ENCODE measurements at regions not wholly inside any gene's neighbourhood (a gene's known extent, or its start where the extent isn't known, plus 50 kb on each side); places are given as distances from the start of the nearest gene placed in this dataset.
"Not testable (repeated sequence)": the region's sequence is repeated elsewhere in the genome, so short reads cannot be mapped to it uniquely, and the experiment has no call there.

DNA sequence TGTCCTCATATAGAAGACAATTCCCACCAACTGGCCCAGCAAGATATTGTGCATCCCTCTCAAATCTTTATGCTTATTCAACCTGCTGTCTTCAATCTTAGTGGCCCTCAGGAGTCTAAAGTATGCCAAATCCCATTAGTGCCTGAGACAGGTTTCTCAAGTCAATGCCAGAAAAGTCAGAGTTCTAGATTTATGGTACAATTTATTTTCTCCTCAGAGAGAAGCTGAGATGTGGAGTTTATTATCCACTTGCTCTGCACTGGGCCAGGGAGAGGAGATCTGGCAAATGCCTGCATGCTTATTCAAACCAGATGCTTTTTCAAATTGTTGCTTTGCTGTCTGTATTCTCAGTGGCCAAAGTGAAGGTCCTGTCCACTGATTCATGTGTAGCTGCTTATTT, 825.2 kb downstream of the METTL4 start:
- no peak for FAIRE-seq

GRCh38 chr18:1751249-1751648, 820.1 kb downstream of the METTL4 start:
- FAIRE-seq, result no peak

DNA sequence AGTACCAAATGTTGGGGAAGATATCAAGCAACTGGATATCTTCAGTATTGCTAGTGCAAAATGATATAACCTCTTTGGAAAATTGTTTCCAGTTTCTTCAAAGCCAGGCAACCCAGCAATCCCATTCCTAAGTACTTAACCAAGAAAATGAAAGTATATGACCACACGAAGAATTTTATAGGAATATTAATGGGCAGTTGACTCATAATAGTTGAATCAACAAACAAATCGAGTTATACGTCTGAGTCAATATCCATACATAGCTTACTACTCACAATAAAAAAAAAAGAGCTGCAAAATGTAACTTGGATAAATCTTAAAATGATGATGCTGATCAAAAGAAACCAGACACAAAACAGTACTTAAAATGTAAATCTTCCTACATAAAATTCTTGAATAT, 810.4 kb downstream of the METTL4 start:
- no peak for FAIRE-seq

- FAIRE-seq, result no peak
These were observed 797.0 kb downstream of the METTL4 start for GRCh38 chr18:1774261-1774660.

GRCh38 chr18:1777843-1778242, 793.5 kb downstream of the METTL4 start:
- no peak for FAIRE-seq

DNA sequence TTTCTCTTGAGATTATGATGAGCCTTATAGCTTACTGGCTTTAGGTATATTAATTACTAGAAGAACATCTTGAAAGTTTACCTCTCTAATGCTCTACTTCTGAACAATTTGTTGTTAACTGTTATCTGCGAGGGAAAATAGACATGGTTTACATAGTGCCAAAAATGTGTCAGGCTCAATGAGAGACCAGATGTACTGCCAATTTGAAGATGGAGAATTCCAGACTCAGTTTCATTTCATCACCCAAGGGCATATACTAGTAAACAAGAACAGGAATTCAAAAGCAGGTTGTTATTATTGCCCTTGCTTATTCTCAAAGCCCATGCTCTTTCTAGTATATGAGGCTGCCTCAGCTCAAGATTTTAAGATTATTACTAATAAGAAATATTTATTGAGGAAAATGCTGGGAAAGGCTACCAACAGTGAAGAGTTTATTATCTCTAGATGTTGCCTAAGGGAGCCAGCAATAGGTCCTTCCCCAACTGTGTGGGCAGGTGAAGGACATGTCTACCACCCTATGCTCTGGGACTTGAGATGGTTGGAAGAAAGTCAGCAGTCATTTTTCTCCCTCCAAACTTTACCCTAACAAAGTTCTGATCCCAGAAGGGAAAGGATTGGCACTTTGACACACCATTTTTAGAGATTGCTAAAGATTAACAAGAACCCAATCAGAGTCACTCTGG, 792.7 kb downstream of the METTL4 start:
- FAIRE-seq, result no peak

GRCh38 chr18:1779587-1779986, 791.7 kb downstream of the METTL4 start:
- no peak for FAIRE-seq

DNA sequence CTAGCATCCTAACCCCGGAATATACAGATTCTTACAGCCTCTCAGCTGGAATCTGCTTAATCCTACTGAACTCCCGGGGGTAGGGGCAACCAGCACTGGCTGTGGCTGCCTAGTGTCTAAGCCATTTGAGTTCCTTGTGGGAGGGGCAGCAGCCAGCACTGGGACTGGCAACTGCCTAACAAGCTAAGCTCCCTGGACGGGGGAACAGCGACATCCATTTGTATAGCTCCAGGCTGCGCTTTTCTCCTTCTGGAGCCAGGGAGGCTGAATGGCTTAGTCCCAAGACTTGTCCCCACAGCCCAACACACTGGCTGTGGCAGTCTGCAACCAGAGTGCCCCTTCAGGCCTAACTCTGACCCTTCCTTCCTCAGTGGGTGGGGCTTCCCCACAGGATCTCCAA, 787.2 kb downstream of the METTL4 start:
- FAIRE-seq, result no peak

DNA sequence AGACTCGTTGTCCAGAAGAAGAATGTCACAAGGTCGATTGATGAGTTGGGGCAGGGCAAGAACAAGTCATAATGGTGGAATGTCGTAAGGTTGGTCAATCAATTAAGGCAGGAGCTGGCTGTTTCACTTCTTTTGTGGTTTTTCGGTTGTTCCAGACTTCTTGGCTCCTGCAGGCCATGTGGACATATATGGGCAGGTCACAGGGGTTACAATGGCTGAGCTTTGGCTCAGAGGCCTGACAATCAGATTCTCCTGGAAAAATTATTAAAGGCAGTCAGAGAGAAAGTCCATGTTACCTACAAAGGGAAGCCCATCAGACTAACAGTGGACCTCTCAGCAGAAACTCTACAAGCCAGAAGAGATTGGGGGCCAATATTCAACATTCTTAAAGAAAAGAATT, 785.3 kb downstream of the METTL4 start:
- not testable (repeated sequence) for FAIRE-seq

GRCh38 chr18:1796636-1797035, 774.7 kb downstream of the METTL4 start:
- FAIRE-seq, result no peak

DNA sequence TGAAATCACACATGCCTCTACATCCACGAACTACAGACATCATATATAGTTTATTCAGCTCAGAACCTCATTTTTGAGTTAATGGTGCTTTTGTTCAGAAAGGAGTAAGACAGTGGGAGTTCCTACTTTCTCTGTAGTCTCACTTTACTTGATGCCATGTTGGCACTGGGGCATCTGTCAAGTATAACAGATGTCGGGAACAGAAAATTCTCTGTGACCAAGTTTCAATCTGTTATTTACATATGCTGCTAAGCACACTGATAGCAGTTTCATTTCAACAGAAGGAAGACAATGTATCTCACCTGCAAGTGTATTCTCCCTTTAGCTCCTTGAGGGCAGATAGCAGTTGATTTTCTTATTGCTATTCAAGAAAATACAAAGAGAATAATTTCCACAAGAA, 774.1 kb downstream of the METTL4 start:
- no peak for FAIRE-seq

DNA sequence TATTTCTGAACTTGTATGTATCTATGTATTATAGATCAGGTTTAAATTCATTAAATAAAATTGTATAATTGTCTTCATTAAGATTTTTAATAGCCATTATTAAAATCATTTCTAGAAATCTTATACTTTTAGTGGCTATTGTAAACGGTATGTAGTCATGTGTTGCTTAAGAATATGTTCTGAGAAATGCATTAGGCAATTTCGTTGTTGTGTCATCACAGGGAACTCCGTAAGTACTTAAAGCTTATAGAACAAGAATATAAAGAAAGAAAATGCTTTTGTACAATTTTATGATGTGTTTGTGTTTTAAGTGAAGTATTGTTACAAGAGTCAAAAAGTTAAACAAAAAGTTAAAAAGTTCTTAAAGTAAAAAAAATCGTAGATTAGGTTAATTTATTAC, 765.8 kb downstream of the METTL4 start:
- FAIRE-seq, result peak; percentile 61

- no peak for FAIRE-seq
These were observed 764.3 kb downstream of the METTL4 start for GRCh38 chr18:1806884-1807615.

DNA sequence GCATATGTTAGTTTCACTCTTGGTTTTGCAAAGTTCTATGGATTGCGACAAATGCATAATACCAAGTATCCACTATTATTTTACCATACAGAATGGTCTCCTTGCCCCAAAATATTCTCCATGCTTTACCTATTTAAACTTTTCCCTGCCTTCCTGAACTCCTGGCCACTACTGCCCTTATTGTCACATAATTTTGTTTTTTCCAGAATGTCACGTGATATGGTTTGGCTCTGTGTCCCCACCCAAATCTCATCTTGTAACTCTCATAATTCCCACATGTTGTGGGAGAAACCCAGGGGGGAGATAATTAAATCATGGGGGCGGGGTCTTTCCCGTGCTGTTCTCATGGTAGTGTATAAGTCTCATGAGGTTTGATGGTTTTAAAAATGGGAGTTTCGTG, 760.0 kb downstream of the METTL4 start:
- no peak for FAIRE-seq

DNA sequence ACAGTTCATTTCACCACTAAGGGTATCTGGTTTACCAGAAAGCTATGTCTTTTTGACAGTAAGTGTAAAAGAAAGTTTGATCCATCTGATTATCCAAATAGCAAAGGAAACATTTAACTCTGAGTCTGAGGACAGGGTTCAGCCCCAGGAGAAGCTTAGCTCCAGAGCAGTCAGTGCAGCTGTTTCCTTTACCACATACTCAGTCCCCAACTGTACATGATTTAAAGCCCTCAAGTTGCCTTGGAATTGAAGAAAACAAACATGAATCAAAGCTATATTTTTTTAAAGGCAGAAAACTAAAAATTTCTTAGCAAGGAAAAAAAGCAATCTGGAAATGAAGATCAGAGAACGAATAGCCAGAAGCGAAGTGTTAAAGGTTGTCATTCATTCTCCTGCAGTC, 746.0 kb downstream of the METTL4 start:
- FAIRE-seq, result no peak

DNA sequence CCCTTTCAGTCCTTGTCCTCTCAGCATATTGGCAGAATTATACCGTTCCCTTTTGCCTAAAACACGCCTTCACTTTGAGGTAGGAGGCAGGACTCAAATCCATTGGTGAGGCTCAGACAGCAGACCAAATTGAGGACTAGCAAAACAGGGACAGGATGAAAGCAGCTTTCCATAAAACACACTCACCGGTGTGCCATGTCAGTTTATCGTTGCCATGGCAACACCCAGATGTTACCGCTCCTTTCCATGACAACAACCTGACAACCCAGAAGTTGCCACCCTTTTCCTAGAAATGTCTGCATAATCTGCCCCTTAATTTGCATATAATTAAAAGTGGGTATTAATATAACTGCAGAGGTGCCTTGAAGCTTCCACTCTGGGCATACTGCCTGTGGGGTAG, 730.4 kb downstream of the METTL4 start:
- FAIRE-seq, result no peak

- no peak for FAIRE-seq
These were observed 724.7 kb downstream of the METTL4 start for GRCh38 chr18:1846640-1847039.

- no peak for FAIRE-seq
These were observed 722.6 kb downstream of the METTL4 start for GRCh38 chr18:1848716-1849115.

GRCh38 chr18:1849386-1849785, 721.9 kb downstream of the METTL4 start:
- FAIRE-seq, result no peak

DNA sequence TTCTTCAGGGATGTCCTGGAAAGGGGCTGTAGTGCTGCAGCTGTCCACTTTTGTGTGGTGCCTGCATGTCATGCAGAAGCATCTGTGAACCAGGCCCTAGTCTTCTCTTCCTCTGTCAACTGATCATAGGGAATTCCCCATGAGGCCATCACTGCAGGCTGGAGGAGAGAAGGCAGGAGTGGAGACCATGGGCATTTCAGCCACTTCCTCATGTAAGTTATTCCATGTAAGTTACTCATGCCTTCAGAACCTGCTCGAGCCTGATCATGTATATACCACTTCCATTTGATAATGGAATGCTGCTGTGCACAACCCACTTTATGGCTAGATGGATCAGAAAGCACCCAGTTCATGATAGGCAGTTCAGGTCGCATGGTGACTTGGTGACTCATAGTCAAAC, 714.0 kb downstream of the METTL4 start:
- FAIRE-seq, result not testable (repeated sequence)

DNA sequence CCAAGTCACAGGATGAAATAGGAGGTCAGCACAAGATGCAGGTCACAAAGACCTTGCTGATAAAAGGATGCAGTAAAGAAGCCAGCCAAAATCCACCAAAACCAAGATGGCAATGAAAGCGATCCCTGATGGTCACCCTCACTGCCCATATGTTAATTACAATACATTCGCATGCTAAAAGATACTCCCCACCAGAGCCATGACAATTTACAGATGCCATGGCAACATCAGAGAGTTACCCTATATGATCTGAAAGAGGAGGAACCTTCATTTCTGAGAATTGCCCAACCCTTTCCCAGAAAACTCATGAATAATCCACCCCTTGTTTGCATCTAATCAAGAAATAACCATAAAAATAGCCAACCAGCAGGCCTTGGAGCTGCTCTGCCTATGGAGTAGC, 709.8 kb downstream of the METTL4 start:
- FAIRE-seq, result no peak

GRCh38 chr18:1865869-1866268, 705.4 kb downstream of the METTL4 start:
- FAIRE-seq, result no peak

DNA sequence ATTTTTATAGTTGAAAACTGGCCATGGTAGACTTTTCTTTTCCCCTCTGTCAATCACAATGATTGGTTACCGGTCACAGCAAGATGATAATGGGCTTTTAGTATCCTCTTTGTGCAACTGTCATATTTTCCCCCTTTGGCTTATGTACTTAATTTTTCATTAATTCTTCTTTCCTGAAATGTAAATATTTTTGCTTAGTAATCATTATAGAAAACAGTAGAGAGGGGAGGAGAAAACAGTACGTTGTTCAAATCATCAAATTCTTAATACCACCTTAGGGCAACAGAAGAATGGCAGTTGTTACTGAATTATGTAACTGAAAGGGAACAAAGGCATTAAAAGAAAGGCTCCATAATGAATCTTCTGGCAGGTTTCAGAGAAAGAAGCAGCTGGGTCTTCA, 699.0 kb downstream of the METTL4 start:
- FAIRE-seq, result no peak

DNA sequence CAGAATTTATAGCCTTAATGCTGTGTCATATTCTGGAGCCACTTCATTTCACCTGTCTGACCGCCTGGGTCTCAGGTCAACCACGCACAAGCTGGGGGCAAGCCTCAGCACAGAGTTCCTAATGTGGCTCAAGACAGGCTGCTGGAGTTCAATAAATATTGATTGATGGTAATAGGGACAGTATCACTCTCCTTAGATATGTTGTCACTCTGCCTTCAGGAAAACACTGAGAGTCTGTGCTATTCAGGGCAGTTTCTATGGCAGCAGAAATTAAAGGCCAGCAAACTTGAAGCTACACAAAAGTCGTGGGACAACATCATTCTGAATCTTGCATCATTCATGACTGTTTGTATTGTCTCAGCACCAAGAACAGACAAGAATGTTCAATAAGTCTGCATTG, 696.1 kb downstream of the METTL4 start:
- FAIRE-seq, result no peak

DNA sequence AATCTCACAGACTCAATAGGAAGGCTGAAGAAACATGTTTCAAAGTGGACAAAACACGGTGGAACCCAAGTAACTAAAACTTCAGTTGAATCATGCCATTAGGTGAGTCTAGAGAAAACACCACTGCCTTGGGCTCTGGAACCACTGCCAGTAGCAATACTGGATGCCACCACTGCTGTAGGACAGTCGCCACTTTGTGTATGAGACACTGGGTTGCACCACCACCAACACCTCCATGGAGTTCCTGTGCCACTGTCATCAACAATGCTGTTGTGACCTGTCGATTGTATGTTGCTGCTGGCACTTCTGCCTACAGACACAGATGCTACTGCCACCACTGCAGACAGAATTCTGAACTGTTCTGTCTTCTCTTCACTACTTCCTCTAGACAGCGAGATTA, 686.7 kb downstream of the METTL4 start:
- no peak for FAIRE-seq
